COR-L47 (cell line): ENCODE measurements at regions not wholly inside any gene's neighbourhood (a gene's known extent, or its start where the extent isn't known, plus 50 kb on each side); places are given as distances from the start of the nearest gene placed in this dataset.
"Not testable (repeated sequence)": the region's sequence is repeated elsewhere in the genome, so short reads cannot be mapped to it uniquely, and the experiment has no call there.

ENCODE experiments used
- DNase-seq: peaks from one replicate; lab custom pipeline; 2025; lab: John Stamatoyannopoulos, UW

DNA sequence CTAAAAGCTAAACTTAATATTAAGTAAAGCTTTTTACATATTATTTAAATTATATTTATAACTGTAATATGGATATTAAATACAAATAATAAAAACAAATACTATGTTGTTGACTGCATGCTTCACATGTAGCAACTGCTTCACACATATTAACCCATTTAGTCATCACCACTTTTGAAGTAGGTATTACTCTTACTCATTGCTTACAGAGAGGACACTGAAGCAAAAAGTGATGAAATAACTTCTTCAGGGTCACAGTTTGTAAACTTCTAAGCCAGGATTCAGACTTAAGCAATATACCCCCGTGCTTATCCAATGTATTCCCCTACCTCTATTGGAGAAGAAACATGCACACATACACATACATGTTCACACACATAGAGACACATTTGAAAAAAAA lies 166.6 kb downstream of the DKK2 start:
- DNase-seq: no peak

DNA sequence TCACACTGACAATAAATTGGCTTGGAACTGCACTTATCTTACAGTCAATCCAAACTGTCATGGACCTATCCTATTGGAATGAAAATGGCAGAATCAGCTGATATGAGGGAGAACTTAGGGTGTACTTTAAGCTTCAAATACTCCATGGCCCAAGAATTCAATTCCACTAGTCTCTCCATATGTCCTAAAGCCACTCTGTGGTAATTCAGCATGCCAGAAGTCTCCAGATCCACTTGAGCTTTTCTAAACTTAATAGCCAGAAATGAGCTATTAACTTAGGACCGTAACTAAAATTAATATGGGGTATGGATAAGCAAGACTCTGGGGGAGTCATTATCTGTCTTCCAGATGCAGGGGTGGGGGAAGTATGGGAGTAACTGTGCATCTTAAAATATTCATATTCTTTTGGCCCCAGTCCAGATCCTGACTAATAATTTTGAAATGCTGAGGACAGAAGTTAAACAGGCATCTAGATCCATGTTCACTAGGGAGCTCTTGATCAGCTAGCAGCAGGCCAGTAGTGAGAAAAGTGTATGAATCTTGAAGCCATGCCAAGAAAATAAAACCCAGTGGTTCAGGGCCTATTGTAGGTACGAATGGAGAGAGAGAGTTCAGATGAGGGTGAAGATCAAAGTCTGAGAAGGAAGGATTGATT lies 167.6 kb downstream of the DKK2 start:
- no peak for DNase-seq

DNA sequence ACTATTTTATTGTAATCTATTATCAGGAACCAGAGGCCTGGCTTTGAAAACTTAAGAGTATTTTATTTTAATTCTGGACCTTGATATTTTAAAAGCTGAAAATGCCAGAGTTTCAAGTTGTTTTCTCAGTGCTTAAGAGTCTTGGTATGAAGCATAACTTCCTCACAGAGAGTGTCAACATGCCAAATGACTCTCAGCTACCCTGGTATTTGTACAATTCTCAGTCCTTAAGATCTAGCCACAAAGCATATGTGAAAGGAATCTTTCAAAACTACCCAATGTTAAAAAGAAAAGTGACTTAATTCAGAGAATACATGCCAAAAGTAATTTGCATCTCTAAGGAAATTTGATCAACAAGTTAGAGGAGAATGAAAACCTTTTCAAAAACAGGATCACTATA lies 171.9 kb downstream of the DKK2 start:
- no peak for DNase-seq

DNA sequence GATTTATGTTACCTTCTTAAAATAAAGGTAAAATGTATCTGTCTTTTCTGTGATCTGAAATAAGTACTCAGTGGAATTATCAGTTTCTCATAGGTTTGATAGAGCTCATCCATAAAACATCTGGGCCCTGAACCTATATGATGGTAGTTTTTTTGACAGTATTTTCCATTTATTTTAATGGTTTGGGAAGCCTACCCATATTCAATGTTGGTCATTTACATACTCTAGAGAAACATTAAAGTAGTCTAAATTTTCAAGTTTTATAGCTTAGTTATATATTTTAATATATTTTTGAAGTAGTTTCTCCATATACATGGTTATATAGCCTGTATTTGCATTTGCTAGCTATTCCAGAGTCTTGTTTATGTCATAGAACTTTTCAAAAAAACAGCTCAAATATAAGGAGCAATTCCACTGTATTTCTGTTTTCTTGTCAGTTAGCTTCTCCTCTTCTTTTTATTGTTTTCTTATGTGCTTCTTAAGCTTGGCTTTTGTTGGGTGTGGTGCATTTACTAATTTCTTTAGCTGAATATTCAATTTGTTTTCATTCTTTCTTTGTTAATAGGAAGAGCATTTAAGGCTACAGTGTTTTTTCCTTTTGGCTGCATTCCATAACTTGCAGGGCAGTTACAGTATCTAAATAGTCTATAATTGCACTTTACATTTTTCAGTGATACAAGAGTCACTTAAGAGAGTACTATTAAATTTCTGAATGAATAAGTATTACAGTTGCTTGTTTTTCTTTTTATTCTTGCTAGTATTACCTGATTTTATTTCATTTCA lies 181.4 kb downstream of the DKK2 start:
- DNase-seq: no peak

DNA sequence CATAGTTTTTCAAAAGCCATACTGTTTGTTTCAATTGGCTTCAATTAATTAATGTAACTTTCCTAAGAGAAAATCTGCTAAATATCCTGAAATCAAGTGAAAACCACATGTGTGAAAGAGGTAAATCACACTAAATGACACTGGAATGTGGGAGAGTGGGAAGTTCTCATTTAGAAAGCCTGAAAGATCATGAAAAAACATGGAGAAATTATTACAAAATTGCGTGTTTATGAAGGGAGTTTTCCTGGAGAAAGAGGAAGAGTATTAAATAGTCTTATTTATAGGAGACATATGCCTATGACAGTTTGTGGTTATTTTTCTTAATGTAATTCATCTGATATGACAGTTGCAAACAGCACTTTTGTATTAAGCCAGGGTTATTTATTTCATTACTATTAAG lies 183.7 kb downstream of the DKK2 start:
- DNase-seq: no peak

DNA sequence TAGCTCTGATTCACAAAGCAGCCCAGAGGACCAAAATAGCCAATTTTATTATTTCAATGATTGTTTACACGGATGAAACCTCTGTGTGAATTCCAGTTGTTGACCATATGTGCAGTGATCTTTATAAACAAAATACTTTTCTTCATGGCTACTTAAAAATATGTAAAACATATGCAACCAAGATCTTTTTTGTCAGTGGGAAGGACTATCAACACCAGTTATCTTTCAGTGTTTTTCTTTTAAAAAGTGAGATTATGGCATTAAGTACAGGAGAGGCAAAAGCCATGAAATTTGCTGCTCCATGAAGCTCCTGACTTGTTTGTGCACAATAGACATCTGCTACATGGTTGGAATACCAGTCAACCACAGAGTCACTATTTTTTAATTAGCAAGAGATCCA lies 184.4 kb downstream of the DKK2 start:
- no peak for DNase-seq

DNA sequence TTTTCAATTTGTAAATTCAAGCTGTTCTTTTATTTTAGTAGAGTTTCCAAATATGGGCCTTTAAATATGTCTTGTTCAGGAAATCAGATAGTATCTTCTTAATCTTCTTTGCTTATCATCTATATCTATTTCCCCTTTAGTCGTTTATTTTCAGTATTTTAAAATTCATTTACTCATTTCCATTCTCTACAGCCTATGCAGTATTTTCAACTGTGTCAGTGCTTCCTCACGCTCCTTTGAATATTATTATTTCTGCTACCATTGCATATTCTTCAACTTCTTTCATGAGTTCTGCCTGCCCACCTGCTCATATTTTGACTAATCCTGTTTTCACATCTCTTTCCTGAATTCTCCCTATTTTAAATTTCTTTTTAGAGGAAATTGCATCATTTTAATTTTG lies 185.4 kb downstream of the DKK2 start:
- no peak for DNase-seq

DNA sequence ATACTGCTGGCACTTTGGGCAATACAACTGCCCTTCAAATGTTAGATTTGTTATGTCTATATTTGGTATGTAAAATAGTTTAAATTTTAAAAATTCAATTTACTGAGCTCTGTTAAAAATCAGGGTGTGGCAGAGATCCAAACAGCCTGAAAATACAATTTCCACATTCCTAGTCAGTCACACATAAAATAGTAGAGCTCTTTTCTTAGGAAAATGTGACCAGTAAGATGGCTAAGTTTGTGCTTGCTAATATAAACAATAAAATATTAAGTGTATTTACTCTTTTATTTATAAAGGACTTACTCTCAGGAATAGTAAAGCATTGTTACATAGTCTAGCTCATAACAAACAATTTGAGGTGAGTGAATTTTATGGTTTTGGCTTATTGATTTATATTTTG lies 200.2 kb downstream of the DKK2 start:
- DNase-seq: no peak

DNA sequence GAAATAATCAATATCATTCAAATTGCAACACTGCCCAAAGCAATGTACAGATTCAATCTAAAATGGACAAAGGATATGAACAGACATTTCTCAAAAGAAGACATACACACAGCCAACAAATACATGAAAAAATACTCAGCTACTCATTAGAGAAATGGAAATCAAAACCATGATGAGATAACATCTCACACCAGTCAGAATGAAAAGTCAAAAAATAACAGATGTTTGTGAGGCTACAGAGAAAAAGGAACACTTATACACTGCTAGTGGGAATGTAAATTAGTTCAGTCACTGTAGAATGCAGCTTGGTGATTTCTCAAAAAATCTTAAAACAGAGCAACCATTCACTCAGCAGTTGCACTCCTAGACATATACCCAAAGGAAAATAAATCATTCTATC lies 205.2 kb downstream of the DKK2 start:
- DNase-seq: no peak

DNA sequence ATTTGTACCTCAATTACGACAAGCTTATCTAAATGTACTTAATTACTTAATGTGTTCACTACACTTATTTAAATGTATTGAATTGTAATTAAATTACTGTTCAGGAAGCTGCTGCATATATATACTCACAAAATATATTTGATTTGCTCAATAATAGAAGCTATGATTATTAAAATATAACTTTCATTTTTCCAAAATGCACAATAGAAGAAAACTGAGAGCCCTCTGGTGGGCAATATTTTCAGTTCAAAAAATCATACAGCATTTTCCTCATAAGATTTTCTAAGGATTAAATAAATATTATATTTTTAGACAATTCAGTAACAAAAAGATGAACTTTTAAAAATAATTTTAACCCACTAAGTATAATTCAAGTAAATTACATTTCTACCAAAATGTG lies 217.3 kb downstream of the DKK2 start:
- DNase-seq: no peak

DNA sequence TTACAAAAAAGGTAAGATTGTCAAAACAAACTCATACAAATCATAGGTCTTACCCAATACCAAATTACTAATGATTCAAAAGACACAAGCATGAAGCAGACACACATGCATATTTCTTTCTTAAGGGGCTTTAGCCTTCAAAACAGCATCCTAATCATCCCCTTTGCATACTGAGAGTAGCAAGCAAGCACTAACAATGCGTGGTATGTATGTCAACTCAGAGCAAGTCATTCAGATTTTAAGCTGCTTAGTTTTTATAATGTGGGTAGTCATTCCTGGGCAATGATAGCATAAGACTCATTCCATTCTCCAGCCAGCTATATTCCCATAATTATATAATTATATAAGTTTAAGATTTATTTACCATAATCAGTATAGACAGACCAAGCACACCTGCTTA lies 219.6 kb downstream of the DKK2 start:
- DNase-seq: no peak

DNA sequence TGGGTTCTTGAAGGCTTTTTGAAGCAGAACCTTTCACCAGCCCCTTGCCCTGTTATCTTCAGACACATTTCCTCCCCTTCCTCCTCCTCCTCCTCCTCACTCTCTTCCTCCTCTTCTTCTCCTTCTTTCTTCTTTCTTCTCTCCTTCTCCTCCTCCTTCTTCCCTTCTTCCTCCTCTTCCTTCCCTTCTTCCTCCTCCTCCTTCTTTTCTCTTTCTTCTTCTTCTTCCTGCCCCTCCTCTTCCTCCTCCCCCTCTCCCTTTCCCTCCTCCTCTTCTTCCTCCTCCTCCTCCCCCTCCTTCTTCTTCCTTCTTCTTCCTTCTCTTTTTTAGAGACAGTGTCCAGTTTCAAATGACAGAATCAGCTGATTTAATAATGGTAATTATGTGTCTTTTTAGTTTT lies 226.0 kb downstream of the DKK2 start:
- no peak for DNase-seq

DNA sequence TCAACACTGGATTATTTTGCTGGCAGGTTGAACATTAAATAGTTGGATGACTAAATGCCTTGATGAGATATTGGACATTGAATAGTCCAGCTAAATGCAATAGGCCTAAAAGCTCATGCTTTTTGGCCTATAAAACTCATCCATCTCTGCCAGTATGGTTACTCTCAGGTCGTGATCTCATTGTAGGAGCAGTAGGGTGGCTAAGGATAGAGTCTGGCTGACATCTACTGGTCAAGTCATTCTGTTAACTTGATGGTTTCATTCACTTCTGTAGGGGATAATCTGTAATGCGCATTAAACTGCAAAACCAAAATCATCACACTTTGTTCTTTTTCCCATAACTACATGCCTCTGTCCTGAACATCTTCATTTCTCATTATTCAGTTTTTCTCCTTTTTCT lies 227.0 kb downstream of the DKK2 start:
- no peak for DNase-seq

DNA sequence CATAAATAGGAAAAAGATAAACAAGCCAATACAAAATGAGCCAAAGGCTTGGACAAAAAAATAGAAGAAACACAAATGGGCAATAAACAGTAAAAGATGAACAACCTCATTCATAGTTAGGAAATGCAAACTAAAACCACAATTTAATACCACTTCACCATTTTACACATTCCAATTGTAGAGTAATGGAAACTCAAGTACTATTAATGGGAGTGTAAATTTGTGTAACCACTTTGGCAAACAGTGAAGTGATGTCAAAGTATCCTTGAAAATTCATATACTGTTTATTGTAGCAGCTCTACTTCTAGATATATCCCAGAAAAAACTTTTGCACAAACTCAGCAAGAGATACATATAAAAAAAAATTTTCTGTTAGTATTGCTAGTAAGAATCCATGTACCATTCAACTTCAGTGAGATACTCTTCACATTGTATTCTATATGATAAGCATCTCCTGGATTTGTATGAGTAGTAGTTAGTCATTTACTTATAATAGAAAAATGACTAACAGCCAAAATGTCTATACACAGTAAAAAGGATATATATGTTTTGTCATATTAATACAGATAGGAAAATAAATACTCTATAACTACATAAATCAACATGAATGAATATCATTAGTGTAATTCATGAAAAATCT lies 229.8 kb downstream of the DKK2 start:
- DNase-seq: no peak

DNA sequence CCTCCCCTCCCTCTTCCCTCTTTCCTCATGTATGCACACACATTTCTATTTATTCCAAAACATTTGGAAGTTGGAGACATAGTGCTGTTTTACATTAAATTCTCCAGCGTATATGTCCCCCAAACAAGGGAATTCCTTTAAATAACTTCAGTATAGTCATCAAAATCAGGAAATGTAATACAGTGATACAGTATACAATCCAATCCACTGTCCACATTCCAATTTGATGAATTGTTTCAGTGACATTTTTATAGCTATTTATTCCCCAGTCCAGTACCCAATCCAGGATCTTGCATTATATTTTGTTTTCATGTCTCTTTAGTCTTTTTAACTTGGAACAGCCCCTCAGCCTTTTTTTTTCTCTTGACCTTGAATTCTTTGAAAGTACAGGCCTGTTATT lies 233.0 kb downstream of the DKK2 start:
- no peak for DNase-seq

DNA sequence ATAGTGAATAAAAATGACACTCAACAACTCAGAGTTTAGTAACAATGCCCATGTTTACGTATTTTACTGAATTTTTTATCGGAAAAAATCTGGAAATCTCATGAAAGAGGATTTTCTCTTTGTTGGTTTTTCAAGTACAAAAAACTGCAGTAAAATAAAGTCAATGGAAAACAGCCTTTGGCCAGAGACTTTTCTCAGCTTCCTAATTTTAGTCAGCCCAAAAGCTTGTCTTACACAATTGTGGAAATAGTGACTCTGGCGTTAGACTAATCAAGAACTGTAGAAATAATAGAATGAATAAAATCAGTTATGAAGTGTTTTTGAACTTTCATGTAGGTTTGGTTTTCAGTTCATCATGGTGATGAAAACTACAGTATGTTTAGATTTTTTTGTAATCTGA lies 234.7 kb downstream of the DKK2 start:
- DNase-seq: no peak

DNA sequence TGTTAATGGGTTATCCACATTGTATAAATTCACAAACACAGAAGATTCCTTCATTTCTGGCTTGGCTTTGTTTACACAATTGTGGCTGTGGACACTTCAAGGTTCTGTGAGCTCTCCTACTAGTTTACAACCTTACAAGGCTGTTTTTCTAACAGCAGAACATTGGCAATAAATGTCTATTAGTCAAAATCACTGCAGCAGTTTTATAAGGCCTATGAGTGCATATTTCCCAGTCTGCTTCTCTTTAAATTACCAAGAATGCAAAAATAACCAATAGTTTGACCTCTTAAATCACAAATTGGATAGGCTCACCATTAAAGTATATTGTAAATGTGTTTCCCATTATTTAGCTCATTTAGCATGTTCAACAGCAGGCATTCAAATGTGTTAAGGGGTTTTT lies 239.2 kb downstream of the DKK2 start:
- DNase-seq: no peak

DNA sequence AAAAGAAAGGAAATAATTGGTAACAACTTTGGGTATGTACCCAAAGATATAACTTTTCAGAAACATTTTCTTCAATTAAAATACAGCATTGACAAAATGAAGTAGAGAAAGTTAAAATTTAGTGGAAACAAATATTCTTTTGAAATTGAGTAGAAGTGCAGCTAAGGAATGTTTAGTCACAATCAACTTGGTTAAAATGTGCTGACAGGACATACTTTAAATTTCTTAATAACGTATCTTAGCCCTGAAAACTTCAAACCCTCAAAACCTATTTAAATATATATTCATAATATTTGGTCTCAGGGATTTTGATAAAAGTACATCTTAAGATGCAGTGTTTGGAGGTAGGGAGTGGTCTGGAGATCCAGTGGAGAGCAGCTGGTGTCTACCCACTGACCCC lies 240.8 kb downstream of the DKK2 start:
- DNase-seq: no peak

DNA sequence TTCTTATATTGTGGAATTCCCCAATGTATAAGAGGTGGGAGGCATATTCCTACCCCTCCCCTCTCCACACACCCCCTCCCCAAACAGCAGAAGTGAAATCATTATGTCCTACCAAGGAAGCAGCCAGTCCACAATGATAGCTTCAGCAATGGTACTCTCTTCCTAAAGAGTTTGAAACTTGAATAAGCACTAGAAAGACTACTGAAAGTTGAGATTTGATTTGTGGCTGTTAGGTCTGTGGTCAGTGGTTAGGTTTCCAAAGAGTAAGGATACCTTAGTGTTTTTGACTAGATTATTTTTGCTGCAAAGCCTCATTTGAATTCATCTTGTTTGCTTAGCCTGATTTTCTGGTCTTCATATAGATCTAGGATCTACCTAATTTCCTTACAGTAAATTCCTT lies 242.2 kb downstream of the DKK2 start:
- DNase-seq: no peak

DNA sequence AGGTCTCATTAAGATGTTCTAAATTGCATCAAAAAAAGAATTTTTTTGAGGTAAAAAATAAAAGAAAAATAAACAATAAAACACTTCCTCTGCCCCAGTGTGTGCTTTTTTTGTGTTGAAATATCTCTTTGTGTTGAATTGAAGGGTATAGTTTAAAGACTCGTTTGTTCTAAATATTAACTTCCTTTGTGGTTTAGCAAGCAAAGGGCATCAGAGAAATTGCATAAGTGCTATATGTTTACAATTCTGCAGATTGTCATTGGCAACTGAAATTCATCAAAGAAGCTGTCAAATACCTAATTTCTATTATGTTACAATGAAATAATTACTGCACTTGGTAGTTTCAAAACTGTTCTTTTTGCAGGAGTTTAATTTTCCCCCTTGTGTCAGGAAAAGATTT lies 260.5 kb downstream of the DKK2 start:
- no peak for DNase-seq

DNA sequence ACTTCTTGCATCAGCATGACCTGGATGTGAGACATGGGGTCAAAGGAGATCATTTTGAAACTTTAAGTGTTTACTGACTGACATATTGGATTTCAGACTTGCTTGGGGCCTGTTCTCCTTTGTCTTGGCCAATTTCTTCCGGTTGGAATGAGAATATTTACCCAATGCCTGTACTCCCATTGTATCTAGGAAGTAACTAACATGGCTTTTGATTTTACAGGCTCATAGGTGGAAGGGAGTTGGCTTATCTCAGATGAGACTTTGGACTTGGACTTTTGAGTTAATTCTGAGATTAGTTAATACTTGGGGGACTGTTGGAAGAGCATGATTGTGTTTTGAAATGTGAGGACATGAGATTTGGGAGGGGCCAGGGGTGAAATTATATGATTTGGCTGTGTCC lies 262.1 kb downstream of the DKK2 start:
- DNase-seq: not testable (repeated sequence)

DNA sequence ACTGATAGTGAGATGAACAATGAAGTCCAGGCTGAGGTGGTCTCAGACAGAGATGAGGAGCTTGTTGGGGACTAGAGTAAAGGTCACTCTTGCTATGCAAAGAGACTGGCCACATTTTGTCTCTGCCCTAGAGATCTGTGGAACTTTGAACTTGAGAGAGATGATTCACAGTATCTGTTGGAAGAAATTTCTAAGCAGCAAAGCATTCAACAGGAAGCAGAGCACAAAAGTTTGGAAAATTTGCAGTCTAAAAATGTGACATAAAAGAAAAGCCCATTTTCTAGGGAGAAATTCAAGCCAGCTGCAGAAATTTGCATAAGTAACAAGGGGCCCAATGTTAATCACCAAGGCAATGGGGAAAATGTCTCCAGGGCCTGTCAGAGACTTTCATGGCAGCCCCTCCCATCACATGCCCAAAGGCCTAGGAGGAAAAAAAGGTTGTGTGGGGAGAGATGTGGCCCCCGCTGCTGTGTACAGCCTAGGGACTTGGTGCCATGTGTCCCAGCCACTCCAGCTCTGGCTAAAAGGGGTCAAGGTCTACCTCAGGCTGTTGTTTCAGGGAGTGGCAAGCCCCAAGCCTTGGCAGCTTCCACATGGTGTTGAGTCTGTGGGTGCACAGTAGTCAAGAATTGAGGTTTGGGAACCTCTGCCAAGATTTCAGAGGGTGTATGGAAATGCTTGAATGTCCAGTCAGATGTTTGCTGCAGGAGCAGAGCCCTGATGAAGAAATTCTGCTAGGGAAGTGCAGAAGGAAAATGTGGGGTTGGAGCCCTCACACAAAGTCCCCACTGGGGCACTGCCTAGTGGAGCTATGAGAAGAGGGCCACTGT lies 262.8 kb downstream of the DKK2 start:
- DNase-seq: no peak

DNA sequence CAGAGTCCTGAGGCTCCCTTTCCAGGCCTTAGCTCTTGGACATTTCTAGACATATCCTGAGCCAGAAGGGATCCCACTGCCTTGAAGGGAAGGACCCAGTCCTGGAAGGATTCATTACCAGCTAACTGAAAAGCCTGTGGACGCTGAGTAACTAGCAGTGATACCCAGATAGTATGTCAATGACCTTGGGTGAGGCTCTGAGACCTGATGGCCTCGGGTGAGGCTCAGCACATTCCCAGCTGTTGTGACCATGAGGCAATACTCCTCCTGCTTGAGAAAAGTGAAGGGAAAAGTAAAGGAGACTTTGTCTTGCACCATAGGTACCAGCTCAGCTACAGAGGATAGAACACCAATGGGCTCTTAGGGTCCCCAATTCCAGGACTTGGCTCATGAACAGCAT lies 268.1 kb downstream of the DKK2 start:
- DNase-seq: no peak
